T47D (cell line): ENCODE measurements at regions not wholly inside any gene's neighbourhood (a gene's known extent, or its start where the extent isn't known, plus 50 kb on each side); places are given as distances from the start of the nearest gene placed in this dataset.
"Not testable (repeated sequence)": the region's sequence is repeated elsewhere in the genome, so short reads cannot be mapped to it uniquely, and the experiment has no call there.

ENCODE experiments used
- DNase-seq, 2 experiments: peaks; one replicate each; pipeline versions ENCODE4 v3.0.0 to v3.0.0-alpha.2; 2011 to 2012; ENCODE audit warnings: low read depth in 1 of 2, low spot score in 1 of 2
- JUND ChIP-seq: IDR thresholded peaks from 2 replicates; pipeline ENCODE4 v1.6.1; 2012; ENCODE audit warnings: low read depth
- in situ Hi-C: cut with HindIII; loops from 2 replicates; pipeline ENCODE4 v1.10.0; 2016; ENCODE audit warnings: low sequenced_read_pairs, low pct_unique_long_range_greater_than_20kb

GRCh38 chr1:106366627-106367319 lies 689.7 kb upstream of the PRMT6 start:
- TF ChIP-seq JUND = no peak

GRCh38 chr1:106378261-106378660 lies 678.2 kb upstream of the PRMT6 start:
- in situ Hi-C loops = no loop called here
- TF ChIP-seq JUND = no peak
- no peak for DNase-seq

More at GRCh38 chr1:106366627-106367319, 689.7 kb upstream of the PRMT6 start:
- no peak for DNase-seq
- in situ Hi-C loops = no loop called here

- no peak for TF ChIP-seq JUND
- DNase-seq = no peak
- in situ Hi-C loops = no loop called here
Measured at GRCh38 chr1:106380772-106381171, 675.7 kb upstream of the PRMT6 start.

DNA sequence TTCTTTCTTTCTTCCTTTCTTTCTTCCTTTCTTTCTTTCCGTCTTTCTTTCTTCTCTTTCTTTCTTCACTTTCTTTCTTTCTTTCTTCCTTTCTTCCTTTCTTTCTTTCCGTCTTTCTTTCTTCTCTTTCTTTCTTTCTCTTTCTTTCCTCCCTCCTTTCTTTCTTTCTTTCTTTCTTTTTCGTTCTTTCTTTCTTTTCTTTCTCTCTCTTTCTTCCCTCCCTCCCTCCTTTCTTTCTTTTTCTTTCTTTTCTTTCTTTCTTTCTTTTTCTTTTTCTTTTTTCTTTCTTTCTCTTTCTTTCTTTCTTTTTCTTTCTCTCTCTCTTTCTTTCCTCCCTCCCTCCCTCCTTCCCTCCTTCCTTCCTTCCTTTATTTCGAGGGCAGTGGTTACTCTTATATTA lies 667.3 kb upstream of the PRMT6 start:
- in situ Hi-C loops, DNase-seq: not testable (repeated sequence)

- no peak for DNase-seq
- no peak for TF ChIP-seq JUND
- in situ Hi-C loops = no loop called here
Measured at GRCh38 chr1:106393046-106393445, 663.4 kb upstream of the PRMT6 start.

GRCh38 chr1:106396020-106396419 lies 660.5 kb upstream of the PRMT6 start:
- in situ Hi-C loops = no loop called here
- no peak for TF ChIP-seq JUND
- DNase-seq = no peak

- DNase-seq = no peak
- in situ Hi-C loops = no loop called here
- TF ChIP-seq JUND = no peak
Measured at GRCh38 chr1:106398391-106398790, 658.1 kb upstream of the PRMT6 start.

- in situ Hi-C loops = no loop called here
- TF ChIP-seq JUND = no peak
- DNase-seq = no peak
Measured at GRCh38 chr1:106406114-106406513, 650.4 kb upstream of the PRMT6 start.

DNA sequence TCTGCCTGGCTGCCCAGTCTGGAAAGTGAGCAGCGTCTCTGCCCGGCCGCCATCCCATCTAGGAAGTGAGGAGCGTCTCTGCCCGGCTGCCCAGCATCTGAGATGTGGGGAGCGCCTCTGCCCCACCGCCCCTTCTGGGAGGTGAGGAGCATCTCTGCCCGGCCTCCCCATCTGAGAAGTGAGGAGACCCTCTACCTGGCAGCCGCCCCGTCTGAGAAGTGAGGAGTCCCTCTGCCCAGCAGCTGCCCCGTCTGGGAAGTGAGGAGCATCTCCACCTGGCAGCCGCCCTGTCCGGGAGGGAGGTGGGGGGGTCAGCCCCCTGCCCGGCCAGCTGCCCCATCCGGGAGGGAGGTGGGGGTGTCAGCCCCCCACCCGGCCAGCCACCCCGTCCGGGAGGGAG lies 644.2 kb upstream of the PRMT6 start:
- in situ Hi-C loops, DNase-seq: not testable (repeated sequence)

DNA sequence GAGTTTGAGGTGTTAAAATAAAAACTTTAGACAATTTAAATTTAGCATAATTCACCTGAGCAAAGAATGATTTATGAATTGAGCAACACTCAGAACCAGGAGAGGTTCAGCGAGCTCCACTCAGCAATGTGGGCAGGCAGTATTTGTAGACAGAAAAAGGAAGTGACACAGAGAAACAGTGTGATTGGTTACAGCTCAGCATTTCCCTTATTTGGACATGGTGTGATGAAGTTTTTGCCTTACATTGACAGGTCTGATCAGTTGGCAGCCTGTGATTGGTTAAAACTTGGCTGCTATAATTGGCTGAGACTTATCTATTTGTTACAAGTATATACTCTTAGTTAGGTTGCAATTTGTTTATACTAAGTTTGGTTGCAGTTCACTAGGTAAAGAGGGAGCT lies 621.2 kb upstream of the PRMT6 start:
- in situ Hi-C loops = no loop called here
- no peak for DNase-seq
- TF ChIP-seq JUND = no peak

GRCh38 chr1:106439475-106439874 lies 617.0 kb upstream of the PRMT6 start:
- TF ChIP-seq JUND = no peak
- in situ Hi-C loops = no loop called here
- DNase-seq = no peak

- TF ChIP-seq JUND = no peak
- DNase-seq = no peak
- in situ Hi-C loops = no loop called here
Measured at GRCh38 chr1:106447466-106447865, 609.0 kb upstream of the PRMT6 start.

- in situ Hi-C loops = no loop called here
- no peak for TF ChIP-seq JUND
- no peak for DNase-seq
Measured at GRCh38 chr1:106456832-106457231, 599.6 kb upstream of the PRMT6 start.

- in situ Hi-C loops = no loop called here
- no peak for TF ChIP-seq JUND
- DNase-seq = no peak
Measured at GRCh38 chr1:106457368-106457767, 599.1 kb upstream of the PRMT6 start.
